AG04449 (cell line): ENCODE measurements at regions not wholly inside any gene's neighbourhood (a gene's known extent, or its start where the extent isn't known, plus 50 kb on each side); places are given as distances from the start of the nearest gene placed in this dataset.

Source experiments
- CTCF ChIA-PET: fragments of 350-600 bp; formaldehyde crosslinking; extraction: SDS; loops from one replicate; lab custom pipeline; 2021; ENCODE audit warnings: antibody characterized with exemption; lab: Yijun Ruan, JAX
- POLR2A ChIA-PET: fragments of 400-600, 350-600 bp; formaldehyde crosslinking; extraction: SDS; loops from one replicate; lab custom pipeline; 2020; ENCODE audit warnings: antibody characterized with exemption, inconsistent platforms; lab: Yijun Ruan, JAX
- DNase-seq: peaks from one replicate; pipeline ENCODE4 v3.0.0-alpha.2; 2010; ENCODE audit warnings: low read depth, low spot score
- H3K4me3 ChIP-seq: 2 replicates; pipeline ENCODE4 v1.5.1; 2011; ENCODE audit warnings: low read depth, mild to moderate bottlenecking, control low read depth, low read length
- TF ChIP-seq, protein P1 (sequence below): IDR thresholded peaks from one replicate; pipeline ENCODE4 v1.5.1; 2011; ENCODE audit warnings: mild to moderate bottlenecking, moderate library complexity, low read length, control low read depth, inconsistent platforms; ENCODE audit not compliant: insufficient read depth; ENCODE audit errors: missing control alignments

DNA sequence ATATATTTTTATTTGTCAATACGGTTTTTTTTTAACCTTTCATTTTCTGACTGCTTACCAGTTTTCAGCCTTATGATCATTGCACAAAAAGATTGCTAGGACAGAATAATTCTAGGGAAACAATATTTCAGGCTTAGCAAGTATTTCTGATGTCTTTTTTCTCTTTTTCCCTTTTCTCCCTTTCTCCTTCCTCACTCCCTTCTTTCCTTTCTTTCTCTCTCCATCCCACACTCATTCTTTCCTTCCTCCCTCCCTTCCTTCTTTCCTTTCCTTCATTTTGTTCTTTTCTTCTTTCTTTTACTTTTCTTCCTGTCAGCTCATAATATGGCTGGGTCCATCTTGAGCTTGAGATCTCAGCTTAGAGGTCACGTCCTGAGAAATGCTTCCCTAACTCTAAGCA, 601.4 kb upstream of the NOVA1 start:
- ChIA-PET CTCF (no interaction called here), POLR2A (no interaction called here)
- TF ChIP-seq, protein P1, sequence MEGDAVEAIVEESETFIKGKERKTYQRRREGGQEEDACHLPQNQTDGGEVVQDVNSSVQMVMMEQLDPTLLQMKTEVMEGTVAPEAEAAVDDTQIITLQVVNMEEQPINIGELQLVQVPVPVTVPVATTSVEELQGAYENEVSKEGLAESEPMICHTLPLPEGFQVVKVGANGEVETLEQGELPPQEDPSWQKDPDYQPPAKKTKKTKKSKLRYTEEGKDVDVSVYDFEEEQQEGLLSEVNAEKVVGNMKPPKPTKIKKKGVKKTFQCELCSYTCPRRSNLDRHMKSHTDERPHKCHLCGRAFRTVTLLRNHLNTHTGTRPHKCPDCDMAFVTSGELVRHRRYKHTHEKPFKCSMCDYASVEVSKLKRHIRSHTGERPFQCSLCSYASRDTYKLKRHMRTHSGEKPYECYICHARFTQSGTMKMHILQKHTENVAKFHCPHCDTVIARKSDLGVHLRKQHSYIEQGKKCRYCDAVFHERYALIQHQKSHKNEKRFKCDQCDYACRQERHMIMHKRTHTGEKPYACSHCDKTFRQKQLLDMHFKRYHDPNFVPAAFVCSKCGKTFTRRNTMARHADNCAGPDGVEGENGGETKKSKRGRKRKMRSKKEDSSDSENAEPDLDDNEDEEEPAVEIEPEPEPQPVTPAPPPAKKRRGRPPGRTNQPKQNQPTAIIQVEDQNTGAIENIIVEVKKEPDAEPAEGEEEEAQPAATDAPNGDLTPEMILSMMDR, result no peak
- no peak overlapping the region for H3K4me3 ChIP-seq
- no peak for DNase-seq

GRCh38 chr14:27205036-27205435, 607.2 kb upstream of the NOVA1 start:
- no peak for DNase-seq
- TF ChIP-seq, protein P1, result no peak
- no peak overlapping the region for H3K4me3 ChIP-seq
- ChIA-PET POLR2A (no interaction called here), CTCF (no interaction called here)

DNA sequence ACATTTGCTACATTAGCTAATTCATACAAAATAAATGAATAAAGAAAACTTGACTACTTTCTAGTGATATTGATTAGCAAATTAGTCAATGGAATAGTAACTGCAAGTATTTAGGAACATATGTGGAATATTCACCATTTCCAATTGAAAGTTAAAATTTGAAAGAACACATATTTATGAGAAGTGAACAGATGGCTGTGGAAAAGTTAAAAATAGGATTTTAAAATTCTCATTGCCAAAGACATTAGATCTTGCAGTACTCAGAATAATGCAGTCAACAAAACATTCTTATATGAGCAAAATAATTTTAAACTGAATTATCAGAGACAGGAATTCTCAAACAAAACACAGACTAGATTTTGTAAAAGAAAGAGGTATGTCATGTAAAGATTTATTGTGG, 613.9 kb upstream of the NOVA1 start:
- DNase-seq, result no peak
- ChIA-PET CTCF (no interaction called here), POLR2A (no interaction called here)
- TF ChIP-seq, protein P1, result no peak
- no peak overlapping the region for H3K4me3 ChIP-seq

DNA sequence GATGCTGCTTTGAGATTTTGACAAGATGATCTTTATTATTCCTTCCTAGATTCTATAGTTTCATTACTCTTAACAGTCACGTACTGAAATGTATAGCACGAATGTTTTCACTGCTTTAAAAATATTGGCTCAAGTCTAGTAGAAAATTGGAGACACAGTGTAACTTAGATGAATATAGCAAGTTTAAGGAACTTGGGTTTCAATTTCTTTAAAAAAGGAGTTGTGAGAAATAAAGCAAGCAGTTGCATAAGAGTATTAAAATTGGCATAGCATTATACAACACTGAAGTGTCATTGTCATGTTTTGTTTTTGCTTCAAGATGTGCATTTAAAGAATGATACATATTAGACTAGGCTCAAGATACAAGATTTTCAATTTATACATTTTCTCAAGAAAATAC, 624.8 kb upstream of the NOVA1 start:
- CTCF ChIA-PET, result no interaction called here
- POLR2A ChIA-PET, result no interaction called here
- TF ChIP-seq, protein P1, result no peak
- no peak overlapping the region for H3K4me3 ChIP-seq
- DNase-seq, result no peak

GRCh38 chr14:27223906-27224305, 626.1 kb upstream of the NOVA1 start:
- POLR2A ChIA-PET, result no interaction called here
- TF ChIP-seq, protein P1, result no peak
- DNase-seq, result no peak
- CTCF ChIA-PET, result no interaction called here
- H3K4me3 ChIP-seq, result no peak overlapping the region

- DNase-seq, result no peak
- no peak overlapping the region for H3K4me3 ChIP-seq
- ChIA-PET POLR2A (no interaction called here), CTCF (no interaction called here)
- TF ChIP-seq, protein P1, result no peak
Measured at GRCh38 chr14:27228053-27228452, 630.2 kb upstream of the NOVA1 start.

GRCh38 chr14:27234331-27234730, 636.5 kb upstream of the NOVA1 start:
- CTCF ChIA-PET, result no interaction called here
- DNase-seq, result no peak
- no peak overlapping the region for H3K4me3 ChIP-seq
- POLR2A ChIA-PET, result no interaction called here
- TF ChIP-seq, protein P1, result no peak
